Chondrocyte (in vitro differentiated cells): ENCODE measurements at regions not wholly inside any gene's neighbourhood (a gene's known extent, or its start where the extent isn't known, plus 50 kb on each side); places are given as distances from the start of the nearest gene placed in this dataset.
"Not testable (repeated sequence)": the region's sequence is repeated elsewhere in the genome, so short reads cannot be mapped to it uniquely, and the experiment has no call there.

ENCODE experiments used
- DNase-seq: peaks from one replicate; pipeline ENCODE4 v3.0.0; 2021; ENCODE audit warnings: mixed read lengths, low spot score
- H3K27ac Mint-ChIP-seq: one replicate; pipeline ENCODE4 v1.8.0; 2021; ENCODE audit warnings: mild to moderate bottlenecking, moderate library complexity, mixed read lengths; ENCODE audit not compliant: unreplicated experiment
- H3K27me3 Mint-ChIP-seq: 2 replicates; pipeline ENCODE4 v1.8.0; 2021; ENCODE audit warnings: low read depth, mixed read lengths
- H3K36me3 Mint-ChIP-seq: 2 replicates; pipeline ENCODE4 v1.8.0; 2021; ENCODE audit warnings: low read depth, mixed read lengths
- H3K4me1 Mint-ChIP-seq: 2 replicates; pipeline ENCODE4 v1.8.0; 2021; ENCODE audit warnings: low read depth, mild to moderate bottlenecking, mixed read lengths
- H3K4me3 Mint-ChIP-seq: one replicate; pipeline ENCODE4 v1.8.0; 2021; ENCODE audit warnings: mild to moderate bottlenecking, moderate library complexity, mixed read lengths; ENCODE audit not compliant: unreplicated experiment
- H3K9me3 Mint-ChIP-seq: 2 replicates; pipeline ENCODE4 v1.8.0; 2021; ENCODE audit warnings: low read depth, mixed read lengths
- TF ChIP-seq, protein P1 (sequence below): fragments of 200-600 bp; sonication (generic); IDR thresholded peaks from 2 replicates; pipeline ENCODE4 v1.5.0; 2021; ENCODE audit warnings: antibody characterized with exemption, mild to moderate bottlenecking, moderate library complexity

DNA sequence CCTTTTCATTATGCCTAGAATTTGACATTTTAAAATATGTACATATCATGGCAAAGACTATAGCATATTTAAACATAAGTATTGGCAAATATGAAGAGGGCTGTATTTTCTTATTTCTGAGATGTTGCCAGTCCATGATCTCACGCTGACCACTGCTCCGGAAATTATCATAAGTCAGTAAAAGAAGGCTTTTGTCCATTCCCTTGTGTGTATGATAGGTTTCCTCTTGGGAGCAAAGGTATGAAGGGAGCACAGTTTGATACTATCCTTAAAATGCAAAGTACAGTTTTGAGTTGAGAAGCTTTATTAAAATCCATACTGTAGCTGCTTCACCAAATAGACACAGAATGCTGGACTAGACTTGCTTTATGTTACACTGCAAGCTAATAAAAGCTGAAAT is 52.6 kb upstream of the AGA start:
- DNase-seq: no peak
- Mint-ChIP-seq H3K4me3 (no peak overlapping the region), H3K36me3 (no peaks in the 10 kb centered on the region), H3K9me3 (no peaks in the 10 kb centered on the region), H3K4me1 (no peaks in the 10 kb centered on the region), H3K27ac (no peak overlapping the region), H3K27me3 (no peaks in the 10 kb centered on the region)
- TF ChIP-seq, protein P1, sequence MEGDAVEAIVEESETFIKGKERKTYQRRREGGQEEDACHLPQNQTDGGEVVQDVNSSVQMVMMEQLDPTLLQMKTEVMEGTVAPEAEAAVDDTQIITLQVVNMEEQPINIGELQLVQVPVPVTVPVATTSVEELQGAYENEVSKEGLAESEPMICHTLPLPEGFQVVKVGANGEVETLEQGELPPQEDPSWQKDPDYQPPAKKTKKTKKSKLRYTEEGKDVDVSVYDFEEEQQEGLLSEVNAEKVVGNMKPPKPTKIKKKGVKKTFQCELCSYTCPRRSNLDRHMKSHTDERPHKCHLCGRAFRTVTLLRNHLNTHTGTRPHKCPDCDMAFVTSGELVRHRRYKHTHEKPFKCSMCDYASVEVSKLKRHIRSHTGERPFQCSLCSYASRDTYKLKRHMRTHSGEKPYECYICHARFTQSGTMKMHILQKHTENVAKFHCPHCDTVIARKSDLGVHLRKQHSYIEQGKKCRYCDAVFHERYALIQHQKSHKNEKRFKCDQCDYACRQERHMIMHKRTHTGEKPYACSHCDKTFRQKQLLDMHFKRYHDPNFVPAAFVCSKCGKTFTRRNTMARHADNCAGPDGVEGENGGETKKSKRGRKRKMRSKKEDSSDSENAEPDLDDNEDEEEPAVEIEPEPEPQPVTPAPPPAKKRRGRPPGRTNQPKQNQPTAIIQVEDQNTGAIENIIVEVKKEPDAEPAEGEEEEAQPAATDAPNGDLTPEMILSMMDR: no peak

DNA sequence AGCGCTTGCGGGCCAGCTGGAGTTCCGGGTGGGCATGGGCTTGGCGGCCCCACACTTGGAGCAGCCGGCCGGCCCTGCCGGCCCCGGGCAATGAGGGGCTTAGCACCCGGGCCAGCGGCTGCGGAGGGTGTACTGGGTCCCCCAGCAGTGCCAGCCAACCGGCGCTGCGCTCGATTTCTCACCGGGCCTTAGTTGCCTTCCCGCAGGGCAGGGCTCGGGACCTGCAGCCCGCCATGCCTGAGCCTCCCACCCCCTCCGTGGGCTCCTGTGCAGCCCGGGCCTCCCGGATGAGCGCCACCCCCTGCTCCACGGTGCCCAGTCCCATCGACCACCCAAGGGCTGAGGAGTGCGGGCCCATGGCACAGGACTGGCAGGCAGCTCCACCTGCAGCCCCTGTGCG is 53.4 kb upstream of the AGA start:
- H3K4me1 Mint-ChIP-seq, H3K27me3 Mint-ChIP-seq, H3K4me3 Mint-ChIP-seq, H3K9me3 Mint-ChIP-seq, H3K36me3 Mint-ChIP-seq, DNase-seq, H3K27ac Mint-ChIP-seq: not testable (repeated sequence)

- peaks cover 14% of the 10 kb centered on the region for H3K9me3 Mint-ChIP-seq
- peaks cover 3% of the 10 kb centered on the region for H3K27me3 Mint-ChIP-seq
- TF ChIP-seq, protein P1: no peak
These were observed 57.3 kb upstream of the AGA start for GRCh38 chr4:177499537-177499936.

GRCh38 chr4:177505171-177505615 is 63.0 kb upstream of the AGA start:
- Mint-ChIP-seq H3K4me1 (no peaks in the 10 kb centered on the region), H3K9me3 (peaks cover 17% of the 10 kb centered on the region), H3K4me3 (no peak overlapping the region), H3K36me3 (peaks cover 1% of the 10 kb centered on the region), H3K27me3 (peaks cover 3% of the 10 kb centered on the region), H3K27ac (no peak overlapping the region)
- no peak for DNase-seq
- TF ChIP-seq, protein P1: no peak

More at GRCh38 chr4:177499537-177499936, 57.3 kb upstream of the AGA start:
- Mint-ChIP-seq H3K4me3 (no peak overlapping the region), H3K27ac (no peak overlapping the region), H3K36me3 (peaks cover 1% of the 10 kb centered on the region), H3K4me1 (no peaks in the 10 kb centered on the region)
- no peak for DNase-seq

GRCh38 chr4:177508662-177509061 is 66.4 kb upstream of the AGA start:
- TF ChIP-seq, protein P1: no peak
- no peak for DNase-seq
- H3K4me1 Mint-ChIP-seq: no peaks in the 10 kb centered on the region
- H3K36me3 Mint-ChIP-seq: peaks cover 1% of the 10 kb centered on the region
- no peak overlapping the region for H3K4me3 Mint-ChIP-seq
- peaks cover 3% of the 10 kb centered on the region for H3K9me3 Mint-ChIP-seq
- H3K27me3 Mint-ChIP-seq: no peaks in the 10 kb centered on the region
- no peak overlapping the region for H3K27ac Mint-ChIP-seq

GRCh38 chr4:177509226-177509745 is 67.0 kb upstream of the AGA start:
- no peak for DNase-seq
- Mint-ChIP-seq H3K36me3 (peaks cover 1% of the 10 kb centered on the region), H3K27ac (no peak overlapping the region), H3K4me1 (no peaks in the 10 kb centered on the region), H3K4me3 (no peak overlapping the region), H3K9me3 (peaks cover 3% of the 10 kb centered on the region), H3K27me3 (no peaks in the 10 kb centered on the region)
- TF ChIP-seq, protein P1: no peak
